Osteoblast (primary cell): ENCODE measurements at regions not wholly inside any gene's neighbourhood (a gene's known extent, or its start where the extent isn't known, plus 50 kb on each side); places are given as distances from the start of the nearest gene placed in this dataset.
"Not testable (repeated sequence)": the region's sequence is repeated elsewhere in the genome, so short reads cannot be mapped to it uniquely, and the experiment has no call there.

ENCODE experiments used
- DNase-seq: peaks from one replicate; pipeline ENCODE4 v3.0.0; 2011; ENCODE audit warnings: low spot score, mixed read lengths; ENCODE audit not compliant: insufficient read length; ENCODE audit errors: missing footprints
- H2AFZ ChIP-seq: 2 replicates; pipeline ENCODE4 v1.6.0; 2011; ENCODE audit warnings: mild to moderate bottlenecking, low read length
- H3K27ac ChIP-seq: 2 replicates; pipeline ENCODE4 v1.5.1; 2011; ENCODE audit warnings: mild to moderate bottlenecking, low read depth, low read length, moderate library complexity
- H3K27me3 ChIP-seq: 2 replicates; pipeline ENCODE4 v1.6.0; 2012; ENCODE audit warnings: mild to moderate bottlenecking, control low read depth, inconsistent platforms, low read length, moderate library complexity; ENCODE audit not compliant: insufficient read depth
- H3K36me3 ChIP-seq: 2 replicates; pipeline ENCODE4 v1.5.1; 2011; ENCODE audit warnings: mild to moderate bottlenecking, low read length, control low read depth, moderate library complexity; ENCODE audit not compliant: insufficient read depth
- H3K4me1 ChIP-seq: 2 replicates; pipeline ENCODE4 v1.5.1; 2011; ENCODE audit warnings: mild to moderate bottlenecking, low read length, control low read depth, moderate library complexity; ENCODE audit not compliant: insufficient read depth
- H3K4me2 ChIP-seq: 2 replicates; pipeline ENCODE4 v1.6.0; 2011; ENCODE audit warnings: mild to moderate bottlenecking, low read length; ENCODE audit not compliant: insufficient read depth
- H3K4me3 ChIP-seq: fragments of 200-600 bp; sonication (generic); 3 replicates; pipeline ENCODE4 v1.5.1; 2012; ENCODE audit warnings: mild to moderate bottlenecking, low read length, inconsistent platforms; ENCODE audit not compliant: insufficient read depth
- H3K79me2 ChIP-seq: 2 replicates; pipeline ENCODE4 v1.6.0; 2012; ENCODE audit warnings: mild to moderate bottlenecking, low read length, control low read depth, inconsistent platforms; ENCODE audit not compliant: insufficient read depth
- H3K9me3 ChIP-seq: 2 replicates; pipeline ENCODE4 v1.5.1; 2011; ENCODE audit warnings: low read depth, low read length, control low read depth
- H4K20me1 ChIP-seq: 2 replicates; pipeline ENCODE4 v1.6.0; 2012; ENCODE audit warnings: mild to moderate bottlenecking, low read length, control low read depth; ENCODE audit not compliant: insufficient read depth
- TF ChIP-seq, protein P1 (sequence below): IDR thresholded peaks from 2 replicates; pipeline ENCODE4 v1.5.1; 2011; ENCODE audit warnings: mild to moderate bottlenecking, low read depth, low read length, moderate library complexity; ENCODE audit errors: extremely low read depth

DNA sequence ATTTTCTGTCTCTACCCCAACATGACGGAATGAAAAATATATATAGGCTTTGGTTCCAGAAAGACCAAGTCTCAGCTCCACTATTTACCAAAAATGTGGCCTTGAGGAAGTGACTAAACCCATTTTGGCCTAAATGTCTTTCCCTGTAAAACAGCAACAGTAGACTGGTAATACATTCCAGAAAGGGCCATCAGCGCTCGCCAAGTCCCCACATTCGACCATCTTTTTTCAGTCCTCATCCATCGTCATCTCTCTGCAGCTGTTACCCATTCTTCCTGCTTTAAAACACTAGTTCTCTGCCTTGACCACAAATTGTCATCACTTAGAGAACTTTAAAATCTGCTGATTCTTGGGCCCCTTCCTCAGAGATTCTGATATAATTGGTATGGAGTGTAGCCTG is 183.8 kb upstream of the CTAGE1 start:
- Histone ChIP-seq H4K20me1 (no peaks in the 10 kb centered on the region), H3K4me3 (no peak overlapping the region), H3K36me3 (no peaks in the 10 kb centered on the region), H2AFZ (no peak overlapping the region), H3K9me3 (no peaks in the 10 kb centered on the region), H3K79me2 (no peaks in the 10 kb centered on the region), H3K4me2 (no peak overlapping the region), H3K27ac (peak overlapping the region; percentile 15), H3K27me3 (no peaks in the 10 kb centered on the region), H3K4me1 (peaks cover 14% of the 10 kb centered on the region)
- DNase-seq: peak; percentile 11
- TF ChIP-seq, protein P1, sequence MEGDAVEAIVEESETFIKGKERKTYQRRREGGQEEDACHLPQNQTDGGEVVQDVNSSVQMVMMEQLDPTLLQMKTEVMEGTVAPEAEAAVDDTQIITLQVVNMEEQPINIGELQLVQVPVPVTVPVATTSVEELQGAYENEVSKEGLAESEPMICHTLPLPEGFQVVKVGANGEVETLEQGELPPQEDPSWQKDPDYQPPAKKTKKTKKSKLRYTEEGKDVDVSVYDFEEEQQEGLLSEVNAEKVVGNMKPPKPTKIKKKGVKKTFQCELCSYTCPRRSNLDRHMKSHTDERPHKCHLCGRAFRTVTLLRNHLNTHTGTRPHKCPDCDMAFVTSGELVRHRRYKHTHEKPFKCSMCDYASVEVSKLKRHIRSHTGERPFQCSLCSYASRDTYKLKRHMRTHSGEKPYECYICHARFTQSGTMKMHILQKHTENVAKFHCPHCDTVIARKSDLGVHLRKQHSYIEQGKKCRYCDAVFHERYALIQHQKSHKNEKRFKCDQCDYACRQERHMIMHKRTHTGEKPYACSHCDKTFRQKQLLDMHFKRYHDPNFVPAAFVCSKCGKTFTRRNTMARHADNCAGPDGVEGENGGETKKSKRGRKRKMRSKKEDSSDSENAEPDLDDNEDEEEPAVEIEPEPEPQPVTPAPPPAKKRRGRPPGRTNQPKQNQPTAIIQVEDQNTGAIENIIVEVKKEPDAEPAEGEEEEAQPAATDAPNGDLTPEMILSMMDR: no peak

DNA sequence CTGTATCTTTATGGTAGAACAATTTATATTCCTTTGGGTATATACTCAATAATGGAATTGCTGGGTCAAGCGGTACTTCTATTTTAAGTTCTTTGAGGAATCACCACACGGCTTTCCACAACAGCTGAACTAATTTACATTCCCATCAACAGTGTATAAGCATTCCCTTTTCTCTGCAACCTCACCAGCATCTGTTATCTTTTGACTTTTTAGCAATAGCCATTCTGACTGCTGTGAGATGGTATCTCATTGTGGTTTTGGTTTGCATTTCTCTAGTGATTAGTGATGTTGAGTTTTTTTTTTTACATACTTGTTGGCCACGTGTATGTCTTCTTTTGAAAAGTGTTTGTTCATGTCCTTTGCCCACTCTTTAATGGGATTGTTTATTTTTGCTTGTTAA is 184.7 kb upstream of the CTAGE1 start:
- not testable (repeated sequence) for H3K9me3 ChIP-seq, H2AFZ ChIP-seq, DNase-seq, H3K27me3 ChIP-seq, H3K36me3 ChIP-seq, H4K20me1 ChIP-seq, H3K4me2 ChIP-seq, H3K79me2 ChIP-seq, H3K4me3 ChIP-seq
- H3K4me1 ChIP-seq: peaks cover 22% of the 10 kb centered on the region
- peak overlapping the region; percentile 46 for H3K27ac ChIP-seq

DNA sequence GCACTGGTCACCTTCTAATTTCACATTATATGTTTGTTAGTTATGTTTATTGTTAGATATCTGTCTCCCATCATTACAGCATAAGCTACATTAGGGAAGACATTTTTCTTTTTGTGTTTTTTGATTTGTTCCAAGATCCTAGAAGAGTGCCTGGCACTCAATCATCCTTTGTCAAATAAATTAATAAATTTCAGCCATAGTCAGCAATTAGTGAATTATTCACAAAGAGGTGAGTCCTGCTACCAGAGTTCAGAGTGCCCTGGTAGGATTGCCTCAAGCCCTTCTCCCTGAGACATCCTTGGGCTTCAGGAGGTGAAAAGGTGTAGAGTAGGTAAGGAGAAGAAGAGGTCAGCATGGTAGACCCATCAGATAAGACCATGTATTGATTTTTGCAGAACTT is 186.2 kb upstream of the CTAGE1 start:
- no peak overlapping the region for H2AFZ ChIP-seq
- no peak overlapping the region for H3K4me3 ChIP-seq
- H3K27me3 ChIP-seq: no peaks in the 10 kb centered on the region
- TF ChIP-seq, protein P1: no peak
- no peaks in the 10 kb centered on the region for H4K20me1 ChIP-seq
- no peak overlapping the region for H3K4me2 ChIP-seq
- DNase-seq: peak; percentile 37
- H3K4me1 ChIP-seq: peaks cover 23% of the 10 kb centered on the region
- H3K36me3 ChIP-seq: no peaks in the 10 kb centered on the region
- H3K9me3 ChIP-seq: no peaks in the 10 kb centered on the region
- no peaks in the 10 kb centered on the region for H3K79me2 ChIP-seq
- H3K27ac ChIP-seq: peak overlapping the region; percentile 69

DNA sequence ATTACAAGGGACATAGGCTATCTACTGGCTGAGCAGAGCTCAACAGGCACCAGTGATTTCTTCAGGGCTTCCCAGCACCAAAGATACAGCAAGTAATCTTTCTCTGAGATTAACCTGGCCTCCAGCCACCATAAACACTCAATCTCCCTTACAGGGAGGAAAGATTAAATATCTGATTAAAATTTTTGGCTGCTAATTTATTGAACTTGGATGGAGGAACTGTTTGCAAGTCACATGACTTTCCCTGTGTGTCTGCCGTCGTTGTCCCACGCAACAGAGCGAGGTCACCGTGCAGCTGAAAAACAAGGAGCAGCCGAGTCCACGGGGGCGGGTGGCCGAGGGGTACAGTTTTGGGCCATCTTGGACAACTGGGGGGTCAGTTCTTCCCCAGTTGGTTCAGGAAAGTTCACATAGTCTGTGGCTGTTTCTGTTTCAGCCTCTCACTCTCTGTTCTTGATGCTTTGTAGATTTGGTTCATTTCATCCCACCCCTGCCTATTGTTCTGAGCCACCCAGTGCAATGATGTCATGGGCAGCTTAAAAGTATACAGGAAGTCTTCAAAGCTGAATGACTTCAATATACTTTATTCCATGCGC is 186.8 kb upstream of the CTAGE1 start:
- Histone ChIP-seq H3K4me2 (peak overlapping the region; percentile 18), H3K79me2 (no peaks in the 10 kb centered on the region), H3K4me1 (peaks cover 24% of the 10 kb centered on the region), H4K20me1 (no peaks in the 10 kb centered on the region), H3K27me3 (no peaks in the 10 kb centered on the region), H3K9me3 (no peaks in the 10 kb centered on the region), H3K27ac (peak overlapping the region; percentile 69), H2AFZ (no peak overlapping the region), H3K36me3 (no peaks in the 10 kb centered on the region), H3K4me3 (no peak overlapping the region)
- DNase-seq: peak; percentile 30
- TF ChIP-seq, protein P1: no peak
